HCT116 (cell line): ENCODE measurements at regions not wholly inside any gene's neighbourhood (a gene's known extent, or its start where the extent isn't known, plus 50 kb on each side); places are given as distances from the start of the nearest gene placed in this dataset.

ENCODE experiments used
- ATAC-seq: fragments of 200-7000 bp; cut with Tn5 transposase; 2 replicates; pipeline ENCODE4 v1.9.1; 2020; ENCODE audit warnings: mild to moderate bottlenecking, moderate library complexity
- BruUV-seq: library from RNA; stranded (reverse); fragments of 400-500 nt; replicated peaks from 2 replicates; lab custom pipeline; 2021; lab: Mats Ljungman, UMichigan
- CTCF ChIA-PET: fragments of 300-600 bp; sonication (Branson Sonifier 250); formaldehyde crosslinking; loops from one replicate; lab custom pipeline; 2021; ENCODE audit warnings: antibody characterized with exemption; lab: Charles Lee
- POLR2A ChIA-PET: fragments of 300-600, 350-600 bp; sonication (Branson Sonifier 250); formaldehyde crosslinking; loops from one replicate; lab custom pipeline; 2021; ENCODE audit warnings: antibody characterized with exemption; lab: Charles Lee
- RAD21 ChIA-PET, 2 experiments: fragments of 300-600 bp; sonication (Branson Sonifier 250); formaldehyde crosslinking; loops; one replicate each; lab custom pipeline; 2023; ENCODE audit warnings: low total read pairs in 2 of 2; ENCODE audit not compliant: uncharacterized antibody in 2 of 2, unreplicated experiment in 2 of 2, low non-redundant PET in 1 of 2; lab: Charles Lee
- DNase-seq: peaks from one replicate; pipeline ENCODE4 v3.0.0-alpha.2; 2010; ENCODE audit warnings: low read depth, low spot score
- H2AFZ ChIP-seq: fragments of 200-600 bp; shearing (Covaris generic), sonication (generic); 2 replicates; pipeline ENCODE4 v1.6.1; 2017; ENCODE audit warnings: low read depth, mixed run types, mixed read lengths, antibody characterized with exemption, low read length; ENCODE audit not compliant: poor library complexity, severe bottlenecking
- H3K27ac ChIP-seq: 2 replicates; pipeline ENCODE4 v1.5.1; 2012; ENCODE audit warnings: low read depth, low read length
- H3K27me3 ChIP-seq: fragments of 200-600 bp; sonication (generic); 2 replicates; pipeline ENCODE4 v1.6.1; 2016; ENCODE audit warnings: mixed run types, low read length, mixed read lengths; ENCODE audit not compliant: insufficient read depth
- H3K36me3 ChIP-seq, 2 experiments: fragments of 200-500 bp in 1 of 2; fragments of 200-600 bp in 1 of 2; sonication (Bioruptor generic) in 1 of 2; sonication (generic) in 1 of 2; 2 replicates each; pipeline versions ENCODE4 v1.5.1 to v1.6.1; 2014 to 2016; ENCODE audit warnings: low read length in 2 of 2, inconsistent platforms in 1 of 2, mixed read lengths in 1 of 2, mixed run types in 1 of 2; ENCODE audit not compliant: insufficient read depth in 2 of 2, control insufficient read depth in 1 of 2
- H3K4me1 ChIP-seq, 2 experiments: fragments of 200-600 bp in 1 of 2; sonication (generic) in 1 of 2; 2 replicates each; pipeline versions ENCODE4 v1.5.1 to v1.6.1; 2012 to 2017; ENCODE audit warnings: low read length in 2 of 2, inconsistent platforms in 1 of 2, mild to moderate bottlenecking in 1 of 2, mixed read lengths in 1 of 2, mixed run types in 1 of 2, moderate library complexity in 1 of 2; ENCODE audit not compliant: insufficient read depth in 2 of 2, control insufficient read depth in 1 of 2
- H3K4me2 ChIP-seq: fragments of 200-600 bp; sonication (generic); 2 replicates; pipeline ENCODE4 v1.6.1; 2017; ENCODE audit warnings: mixed run types, low read length, mixed read lengths
- H3K4me3 ChIP-seq, 2 experiments: fragments of 200-600 bp in 1 of 2; sonication (generic) in 1 of 2; replicated peaks in 1 of 2; 2 replicates each; pipeline ENCODE4 v1.5.1; 2011 to 2016; ENCODE audit warnings: low read length in 2 of 2, control low read depth in 1 of 2, low read depth in 1 of 2, mild to moderate bottlenecking in 1 of 2, mixed read lengths in 1 of 2, mixed run types in 1 of 2
- H3K79me2 ChIP-seq: fragments of 200-600 bp; sonication (generic); 2 replicates; pipeline ENCODE4 v1.6.1; 2017; ENCODE audit warnings: mild to moderate bottlenecking, mixed run types, low read length, moderate library complexity, mixed read lengths; ENCODE audit not compliant: insufficient read depth
- H3K9ac ChIP-seq: fragments of 200-600 bp; sonication (generic); 2 replicates; pipeline ENCODE4 v1.6.1; 2016; ENCODE audit warnings: low read length, mixed read lengths
- H3K9me2 ChIP-seq: fragments of 200-600 bp; sonication (generic), shearing (Covaris generic); 2 replicates; pipeline ENCODE4 v1.6.1; 2017; ENCODE audit warnings: mixed run types, mild to moderate bottlenecking, moderate library complexity; ENCODE audit not compliant: insufficient read depth
- H3K9me3 ChIP-seq, 2 experiments: fragments of 200-500 bp in 1 of 2; fragments of 200-600 bp in 1 of 2; sonication (Bioruptor generic) in 1 of 2; sonication (generic) in 1 of 2; 2 replicates each; pipeline ENCODE4 v1.6.1; 2014 to 2017; ENCODE audit warnings: low read length in 2 of 2, mixed read lengths in 2 of 2, inconsistent platforms in 1 of 2, low read depth in 1 of 2, mild to moderate bottlenecking in 1 of 2, mixed run types in 1 of 2, moderate library complexity in 1 of 2; ENCODE audit not compliant: control insufficient read depth in 1 of 2, insufficient read depth in 1 of 2
- H4K20me1 ChIP-seq: fragments of 200-600 bp; sonication (generic), shearing (Covaris generic); 2 replicates; pipeline ENCODE4 v1.6.1; 2017; ENCODE audit warnings: mixed run types, mild to moderate bottlenecking, moderate library complexity; ENCODE audit not compliant: insufficient read depth
- CBX3 ChIP-seq: IDR thresholded peaks from 2 replicates; pipeline ENCODE4 v1.6.1; 2012; ENCODE audit warnings: low read depth
- CEBPB ChIP-seq: IDR thresholded peaks from 2 replicates; pipeline ENCODE4 v1.6.1; 2012; ENCODE audit warnings: low read depth
- CTCF ChIP-seq, 3 experiments: fragments of 200-600 bp in 1 of 3; sonication (generic) in 1 of 3; IDR thresholded peaks in 2 of 3; conservative IDR thresholded peaks in 1 of 3; 2 replicates each; pipeline ENCODE4 v1.5.1; 2012 to 2017; ENCODE audit warnings: low read depth in 2 of 3, low read length in 2 of 3, antibody characterized with exemption in 1 of 3, borderline replicate concordance in 1 of 3, control low read depth in 1 of 3, mild to moderate bottlenecking in 1 of 3, mixed read lengths in 1 of 3, mixed run types in 1 of 3, moderate library complexity in 1 of 3; ENCODE audit not compliant: insufficient read depth in 1 of 3
- EGR1 ChIP-seq: IDR thresholded peaks from 2 replicates; pipeline ENCODE4 v1.6.1; 2012; ENCODE audit warnings: low read depth
- ELF1 ChIP-seq: IDR thresholded peaks from 2 replicates; pipeline ENCODE4 v1.6.1; 2012; ENCODE audit warnings: low read depth, borderline replicate concordance
- EZH2 ChIP-seq: fragments of 200-600 bp; sonication (generic); IDR thresholded peaks from 2 replicates; pipeline ENCODE4 v1.6.1; 2017; ENCODE audit warnings: antibody characterized with exemption, mixed run types
- FOSL1 ChIP-seq: IDR thresholded peaks from 2 replicates; pipeline ENCODE4 v1.6.1; 2012; ENCODE audit warnings: low read depth
- POLR2A ChIP-seq: IDR thresholded peaks from 2 replicates; pipeline ENCODE4 v1.7.0; 2011; ENCODE audit warnings: borderline replicate concordance; ENCODE audit not compliant: insufficient read depth, insufficient read length; ENCODE audit errors: extremely low read depth
- RAD21 ChIP-seq: IDR thresholded peaks from 2 replicates; pipeline ENCODE4 v1.6.1; 2012; ENCODE audit warnings: low read depth, mild to moderate bottlenecking
- SIN3A ChIP-seq: IDR thresholded peaks from 2 replicates; pipeline ENCODE4 v1.6.1; 2012; ENCODE audit warnings: low read depth
- SRF ChIP-seq: IDR thresholded peaks from 2 replicates; pipeline ENCODE4 v1.6.1; 2012; ENCODE audit warnings: low read depth
- intact Hi-C: fragments of 100-400 bp; cut with micrococcal nuclease; formaldehyde crosslinking; loops from 2 replicates; pipeline ENCODE4 v1.10.0; 2022
- TF ChIP-seq, protein P1 (sequence below): IDR thresholded peaks from 2 replicates; pipeline ENCODE4 v1.6.1; 2011; ENCODE audit warnings: mild to moderate bottlenecking, low read length, moderate library complexity; ENCODE audit not compliant: insufficient replicate concordance; ENCODE audit errors: extremely low read depth
- TF ChIP-seq, protein P2 (sequence below): IDR thresholded peaks from 2 replicates; pipeline ENCODE4 v1.6.1; 2012; ENCODE audit warnings: low read depth
- TF ChIP-seq, protein P3 (sequence below): IDR thresholded peaks from 2 replicates; pipeline ENCODE4 v1.6.1; 2012

GRCh38 chr7:126361183-126361582 lies 891.6 kb downstream of the GRM8 start (continued):
- TF ChIP-seq CTCF (IDR thresholded peaks at IDR 0.05 in 2 of 3, conservative IDR thresholded peaks at IDR 0.05 in 1 of 3; ENCODE audit: borderline replicate concordance in 1 of 3, insufficient read depth in 1 of 3, low read depth in 2 of 3, low read length in 2 of 3) (no peak), SRF (no peak), EGR1 (no peak), CBX3 (no peak), RAD21 (no peak), EZH2 (no peak), FOSL1 (no peak), ELF1 (no peak)
- TF ChIP-seq, protein P1, sequence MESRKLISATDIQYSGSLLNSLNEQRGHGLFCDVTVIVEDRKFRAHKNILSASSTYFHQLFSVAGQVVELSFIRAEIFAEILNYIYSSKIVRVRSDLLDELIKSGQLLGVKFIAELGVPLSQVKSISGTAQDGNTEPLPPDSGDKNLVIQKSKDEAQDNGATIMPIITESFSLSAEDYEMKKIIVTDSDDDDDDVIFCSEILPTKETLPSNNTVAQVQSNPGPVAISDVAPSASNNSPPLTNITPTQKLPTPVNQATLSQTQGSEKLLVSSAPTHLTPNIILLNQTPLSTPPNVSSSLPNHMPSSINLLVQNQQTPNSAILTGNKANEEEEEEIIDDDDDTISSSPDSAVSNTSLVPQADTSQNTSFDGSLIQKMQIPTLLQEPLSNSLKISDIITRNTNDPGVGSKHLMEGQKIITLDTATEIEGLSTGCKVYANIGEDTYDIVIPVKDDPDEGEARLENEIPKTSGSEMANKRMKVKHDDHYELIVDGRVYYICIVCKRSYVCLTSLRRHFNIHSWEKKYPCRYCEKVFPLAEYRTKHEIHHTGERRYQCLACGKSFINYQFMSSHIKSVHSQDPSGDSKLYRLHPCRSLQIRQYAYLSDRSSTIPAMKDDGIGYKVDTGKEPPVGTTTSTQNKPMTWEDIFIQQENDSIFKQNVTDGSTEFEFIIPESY = no peak

DNA sequence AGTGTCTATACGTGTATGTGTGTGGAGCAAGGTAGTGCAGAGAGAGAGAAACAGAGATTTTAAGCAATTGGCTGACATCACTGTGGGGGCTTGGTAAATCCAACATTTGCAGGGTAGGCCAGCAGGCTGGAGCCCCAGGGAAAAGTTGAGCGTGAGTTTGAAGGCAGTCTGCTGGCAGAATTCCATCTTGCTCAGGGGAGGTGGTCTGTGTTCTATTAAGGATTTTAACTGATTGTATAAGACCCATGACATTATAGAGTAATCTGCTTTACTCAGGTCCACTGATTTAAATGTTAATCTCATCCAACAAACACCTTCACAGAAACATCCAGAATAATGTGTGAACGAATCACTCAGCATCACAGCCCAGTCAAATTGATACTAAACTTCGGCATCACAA lies 912.9 kb downstream of the GRM8 start:
- H3K27ac ChIP-seq = no peak overlapping the region
- H3K4me1 ChIP-seq = no peaks in the 10 kb centered on the region
- POLR2A ChIA-PET = no interaction called here
- H3K27me3 ChIP-seq = no peaks in the 10 kb centered on the region
- H4K20me1 ChIP-seq = no peaks in the 10 kb centered on the region
- DNase-seq (no peak), ATAC-seq (no peak)
- H3K9me2 ChIP-seq = no peaks in the 10 kb centered on the region
- H2AFZ ChIP-seq = no peak overlapping the region
- RAD21 ChIA-PET = no interaction called here
- TF ChIP-seq, protein P2, sequence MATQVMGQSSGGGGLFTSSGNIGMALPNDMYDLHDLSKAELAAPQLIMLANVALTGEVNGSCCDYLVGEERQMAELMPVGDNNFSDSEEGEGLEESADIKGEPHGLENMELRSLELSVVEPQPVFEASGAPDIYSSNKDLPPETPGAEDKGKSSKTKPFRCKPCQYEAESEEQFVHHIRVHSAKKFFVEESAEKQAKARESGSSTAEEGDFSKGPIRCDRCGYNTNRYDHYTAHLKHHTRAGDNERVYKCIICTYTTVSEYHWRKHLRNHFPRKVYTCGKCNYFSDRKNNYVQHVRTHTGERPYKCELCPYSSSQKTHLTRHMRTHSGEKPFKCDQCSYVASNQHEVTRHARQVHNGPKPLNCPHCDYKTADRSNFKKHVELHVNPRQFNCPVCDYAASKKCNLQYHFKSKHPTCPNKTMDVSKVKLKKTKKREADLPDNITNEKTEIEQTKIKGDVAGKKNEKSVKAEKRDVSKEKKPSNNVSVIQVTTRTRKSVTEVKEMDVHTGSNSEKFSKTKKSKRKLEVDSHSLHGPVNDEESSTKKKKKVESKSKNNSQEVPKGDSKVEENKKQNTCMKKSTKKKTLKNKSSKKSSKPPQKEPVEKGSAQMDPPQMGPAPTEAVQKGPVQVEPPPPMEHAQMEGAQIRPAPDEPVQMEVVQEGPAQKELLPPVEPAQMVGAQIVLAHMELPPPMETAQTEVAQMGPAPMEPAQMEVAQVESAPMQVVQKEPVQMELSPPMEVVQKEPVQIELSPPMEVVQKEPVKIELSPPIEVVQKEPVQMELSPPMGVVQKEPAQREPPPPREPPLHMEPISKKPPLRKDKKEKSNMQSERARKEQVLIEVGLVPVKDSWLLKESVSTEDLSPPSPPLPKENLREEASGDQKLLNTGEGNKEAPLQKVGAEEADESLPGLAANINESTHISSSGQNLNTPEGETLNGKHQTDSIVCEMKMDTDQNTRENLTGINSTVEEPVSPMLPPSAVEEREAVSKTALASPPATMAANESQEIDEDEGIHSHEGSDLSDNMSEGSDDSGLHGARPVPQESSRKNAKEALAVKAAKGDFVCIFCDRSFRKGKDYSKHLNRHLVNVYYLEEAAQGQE = no peak
- TF ChIP-seq POLR2A (no peak), SIN3A (no peak), CBX3 (no peak), SRF (no peak), CEBPB (no peak), CTCF (IDR thresholded peaks at IDR 0.05 in 2 of 3, conservative IDR thresholded peaks at IDR 0.05 in 1 of 3; ENCODE audit: borderline replicate concordance in 1 of 3, insufficient read depth in 1 of 3, low read depth in 2 of 3, low read length in 2 of 3) (no peak)
- TF ChIP-seq, protein P3, sequence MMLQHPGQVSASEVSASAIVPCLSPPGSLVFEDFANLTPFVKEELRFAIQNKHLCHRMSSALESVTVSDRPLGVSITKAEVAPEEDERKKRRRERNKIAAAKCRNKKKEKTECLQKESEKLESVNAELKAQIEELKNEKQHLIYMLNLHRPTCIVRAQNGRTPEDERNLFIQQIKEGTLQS = no peak
- TF ChIP-seq, all 23 proteins: peak for 0
- no peak overlapping the region for H3K4me2 ChIP-seq
- no peaks in the 10 kb centered on the region for H3K9me3 ChIP-seq
- intact Hi-C loops = no loop called here
- no peak overlapping the region for H3K4me3 ChIP-seq
- CTCF ChIA-PET = no interaction called here
- BruUV-seq = no TSS peak
- H3K9ac ChIP-seq = no peak overlapping the region
- no peaks in the 10 kb centered on the region for H3K79me2 ChIP-seq
- no peaks in the 10 kb centered on the region for H3K36me3 ChIP-seq
